DOHH2 (cell line): ENCODE measurements at regions not wholly inside any gene's neighbourhood (a gene's known extent, or its start where the extent isn't known, plus 50 kb on each side); places are given as distances from the start of the nearest gene placed in this dataset.

Experiments used
- H3F3A ChIP-seq: fragments of 200-600 bp; sonication (generic), shearing (Covaris generic); 2 replicates; pipeline ENCODE4 v1.6.0; 2016; ENCODE audit warnings: antibody characterized with exemption, mild to moderate bottlenecking; ENCODE audit not compliant: control insufficient read depth, insufficient read depth
- H3K27ac ChIP-seq: fragments of 200-600 bp; sonication (generic); 2 replicates; pipeline ENCODE4 v1.5.1; 2014; ENCODE audit warnings: low read depth, mild to moderate bottlenecking, low read length, moderate library complexity
- H3K27me3 ChIP-seq: fragments of 200-600 bp; sonication (generic); 2 replicates; pipeline ENCODE4 v1.6.1; 2014; ENCODE audit warnings: mild to moderate bottlenecking, low read length, mixed read lengths; ENCODE audit not compliant: control insufficient read depth
- H3K36me3 ChIP-seq: fragments of 200-600 bp; sonication (generic); 2 replicates; pipeline ENCODE4 v1.6.1; 2014; ENCODE audit warnings: mild to moderate bottlenecking, low read length, moderate library complexity, mixed read lengths; ENCODE audit not compliant: control insufficient read depth
- H3K4me1 ChIP-seq: fragments of 200-600 bp; sonication (generic); 2 replicates; pipeline ENCODE4 v1.6.1; 2014; ENCODE audit warnings: mild to moderate bottlenecking, low read length, mixed read lengths; ENCODE audit not compliant: control insufficient read depth
- H3K4me2 ChIP-seq: fragments of 200-600 bp; sonication (generic); 2 replicates; pipeline ENCODE4 v1.6.0; 2014; ENCODE audit warnings: mild to moderate bottlenecking, low read length, moderate library complexity
- H3K4me3 ChIP-seq: fragments of 200-600 bp; sonication (generic); 2 replicates; pipeline ENCODE4 v1.5.1; 2014; ENCODE audit warnings: mild to moderate bottlenecking, low read length, mixed read lengths
- H3K79me2 ChIP-seq: fragments of 200-600 bp; sonication (generic); 2 replicates; pipeline ENCODE4 v1.6.1; 2014; ENCODE audit warnings: mild to moderate bottlenecking, low read length, mixed read lengths; ENCODE audit not compliant: control insufficient read depth
- H3K9me2 ChIP-seq: fragments of 200-600 bp; sonication (generic); replicated peaks from 2 replicates; pipeline ENCODE4 v1.6.1; 2014; ENCODE audit warnings: mild to moderate bottlenecking, low read length, mixed read lengths; ENCODE audit not compliant: control insufficient read depth
- H3K9me3 ChIP-seq: fragments of 200-600 bp; sonication (generic); 2 replicates; pipeline ENCODE4 v1.6.1; 2014; ENCODE audit warnings: antibody characterized with exemption, low read length, mixed read lengths; ENCODE audit not compliant: control insufficient read depth, insufficient read depth
- H4K20me1 ChIP-seq: fragments of 200-600 bp; sonication (generic); 2 replicates; pipeline ENCODE4 v1.6.0; 2014; ENCODE audit warnings: low read depth, mild to moderate bottlenecking, antibody characterized with exemption, low read length, moderate library complexity; ENCODE audit not compliant: control insufficient read depth, insufficient read depth
- CTCF ChIP-seq: fragments of 200-600 bp; sonication (generic); IDR thresholded peaks from one replicate; pipeline ENCODE4 v1.5.1; 2014; ENCODE audit warnings: antibody characterized with exemption, mild to moderate bottlenecking, low read depth, low read length; ENCODE audit not compliant: poor library complexity, severe bottlenecking
- EZH2phosphoT487 ChIP-seq: fragments of 200-600 bp; sonication (generic); IDR thresholded peaks from 2 replicates; pipeline ENCODE4 v1.6.1; 2017; ENCODE audit warnings: borderline replicate concordance, mild to moderate bottlenecking, antibody characterized with exemption, low read length, moderate library complexity, mixed read lengths

DNA sequence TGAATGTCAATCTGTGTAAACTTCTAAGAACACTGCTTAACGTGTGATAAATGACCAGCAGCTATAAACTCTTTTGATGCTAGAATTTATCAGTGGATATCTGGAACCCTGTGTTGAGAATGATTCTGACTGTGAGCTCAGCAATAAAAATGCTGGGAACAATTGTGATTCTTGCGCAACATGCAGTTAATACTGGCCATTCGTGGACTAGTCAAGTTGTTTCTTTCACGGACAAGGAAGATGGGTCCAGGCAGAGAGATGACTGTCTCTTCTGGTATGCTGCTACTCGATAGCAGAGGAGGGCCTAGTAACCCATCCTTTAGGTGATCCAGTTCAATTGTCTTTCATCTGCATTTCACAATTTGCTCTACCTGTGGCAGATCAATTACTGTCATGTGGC is 394.8 kb upstream of the IGFBP3 start:
- TF ChIP-seq CTCF (no peak), EZH2phosphoT487 (no peak)
- no peaks in the 10 kb centered on the region for H3K79me2 ChIP-seq
- H3F3A ChIP-seq = no peaks in the 10 kb centered on the region
- H4K20me1 ChIP-seq = no peaks in the 10 kb centered on the region
- H3K4me2 ChIP-seq = no peak overlapping the region
- no peaks in the 10 kb centered on the region for H3K36me3 ChIP-seq
- no peaks in the 10 kb centered on the region for H3K9me2 ChIP-seq
- no peaks in the 10 kb centered on the region; the same call in 1 of the 2 replicates for H3K27me3 ChIP-seq
- H3K4me1 ChIP-seq = no peaks in the 10 kb centered on the region
- no peak overlapping the region for H3K4me3 ChIP-seq
- H3K9me3 ChIP-seq = no peaks in the 10 kb centered on the region
- H3K27ac ChIP-seq = no peak overlapping the region

- no peaks in the 10 kb centered on the region for H3K36me3 ChIP-seq
- no peak overlapping the region for H3K27ac ChIP-seq
- H3K4me1 ChIP-seq = no peaks in the 10 kb centered on the region
- no peaks in the 10 kb centered on the region for H3K9me2 ChIP-seq
- no peaks in the 10 kb centered on the region for H3K79me2 ChIP-seq
- H3K9me3 ChIP-seq = no peaks in the 10 kb centered on the region
- H3K4me3 ChIP-seq = no peak overlapping the region
- H4K20me1 ChIP-seq = no peaks in the 10 kb centered on the region
- H3K4me2 ChIP-seq = no peak overlapping the region
- no peak for TF ChIP-seq CTCF
- TF ChIP-seq EZH2phosphoT487 = no peak
- H3F3A ChIP-seq = no peaks in the 10 kb centered on the region
- 0 out of 2 replicates have a peak, but pooled peaks cover 5% of the 10 kb centered on the region for H3K27me3 ChIP-seq
These were observed 380.6 kb upstream of the IGFBP3 start for GRCh38 chr7:46301677-46302076.

DNA sequence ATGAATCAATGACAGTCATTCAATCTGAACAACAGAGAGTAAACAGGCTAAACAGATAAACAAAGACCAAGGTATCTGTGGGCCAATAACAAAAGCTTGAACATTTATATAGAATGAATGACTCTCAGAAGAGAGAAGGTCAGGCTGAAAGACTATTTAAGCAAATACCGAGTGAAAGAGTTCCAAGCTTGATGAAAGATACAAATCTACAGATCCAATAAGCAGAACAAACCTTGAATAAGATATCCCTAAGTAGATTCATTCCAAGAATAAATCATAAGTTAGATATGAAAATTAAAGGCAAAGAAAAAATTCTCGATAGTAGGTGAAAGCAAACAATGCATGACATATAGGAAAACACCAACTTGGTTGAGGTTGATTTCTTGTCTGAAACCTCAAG is 376.4 kb upstream of the IGFBP3 start:
- H3K4me1 ChIP-seq = no peaks in the 10 kb centered on the region
- no peaks in the 10 kb centered on the region for H3K79me2 ChIP-seq
- H3K4me2 ChIP-seq = no peak overlapping the region
- H3F3A ChIP-seq = no peaks in the 10 kb centered on the region
- H3K27me3 ChIP-seq = peaks cover 9% of the 10 kb centered on the region; the same call in 1 of the 2 replicates
- no peak overlapping the region for H3K4me3 ChIP-seq
- no peaks in the 10 kb centered on the region for H4K20me1 ChIP-seq
- TF ChIP-seq CTCF = no peak
- no peak for TF ChIP-seq EZH2phosphoT487
- no peaks in the 10 kb centered on the region for H3K9me2 ChIP-seq
- no peak overlapping the region for H3K27ac ChIP-seq
- no peaks in the 10 kb centered on the region for H3K9me3 ChIP-seq
- no peaks in the 10 kb centered on the region for H3K36me3 ChIP-seq

DNA sequence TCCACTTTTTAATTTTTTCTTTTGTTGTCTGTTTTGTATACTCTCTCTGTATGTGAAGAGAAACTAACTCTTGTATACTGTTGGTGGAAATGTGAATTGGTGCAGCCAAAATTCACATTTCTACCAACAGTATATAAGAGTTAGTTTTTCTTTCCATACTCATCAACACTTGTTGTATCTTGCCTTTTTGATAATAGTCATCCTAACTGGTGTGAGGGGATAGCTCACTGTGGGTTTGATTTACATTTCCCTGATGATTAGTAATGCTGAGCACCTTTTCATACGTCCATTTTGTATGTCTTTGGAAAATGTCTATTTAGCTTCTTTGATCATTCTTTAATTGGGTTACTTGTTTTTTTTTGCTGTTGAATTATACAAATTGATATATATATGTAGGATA is 375.5 kb upstream of the IGFBP3 start:
- no peaks in the 10 kb centered on the region for H3K36me3 ChIP-seq
- H3K9me2 ChIP-seq = no peaks in the 10 kb centered on the region
- H3F3A ChIP-seq = no peaks in the 10 kb centered on the region
- no peak overlapping the region for H3K4me2 ChIP-seq
- H3K4me3 ChIP-seq = no peak overlapping the region
- H3K27me3 ChIP-seq = peaks cover 13% of the 10 kb centered on the region; the same call in 1 of the 2 replicates
- no peaks in the 10 kb centered on the region for H3K9me3 ChIP-seq
- no peak for TF ChIP-seq CTCF
- no peak for TF ChIP-seq EZH2phosphoT487
- no peaks in the 10 kb centered on the region for H3K79me2 ChIP-seq
- no peaks in the 10 kb centered on the region for H3K4me1 ChIP-seq
- H4K20me1 ChIP-seq = no peaks in the 10 kb centered on the region
- H3K27ac ChIP-seq = no peak overlapping the region
